ENCODE measurements at regions not wholly inside any gene's neighbourhood (a gene's known extent, or its start where the extent isn't known, plus 50 kb on each side); places are given as distances from the start of the nearest gene placed in this dataset.

DNA sequence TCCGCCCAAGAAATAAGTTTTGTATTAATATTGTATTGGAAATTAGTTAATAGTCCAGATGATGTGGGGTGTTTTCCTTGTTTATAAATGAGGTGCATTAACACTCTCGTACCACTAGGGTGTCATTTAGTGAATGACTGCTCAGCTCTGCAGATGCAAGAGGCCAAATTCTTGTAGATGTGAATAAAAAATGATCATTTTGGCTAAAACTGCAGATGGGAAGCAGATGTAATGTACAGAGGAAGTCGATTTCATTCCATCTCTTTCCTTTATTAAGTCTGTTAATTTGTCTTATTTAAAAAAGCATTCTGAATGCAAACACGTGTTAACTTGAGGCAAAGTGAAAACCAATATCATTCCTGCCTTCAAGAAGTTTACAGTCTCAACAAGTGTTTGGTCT is 108.1 kb downstream of the DHX15 start:
- peak; percentile 14 to 38 (median 26) for DNase-seq

DNA sequence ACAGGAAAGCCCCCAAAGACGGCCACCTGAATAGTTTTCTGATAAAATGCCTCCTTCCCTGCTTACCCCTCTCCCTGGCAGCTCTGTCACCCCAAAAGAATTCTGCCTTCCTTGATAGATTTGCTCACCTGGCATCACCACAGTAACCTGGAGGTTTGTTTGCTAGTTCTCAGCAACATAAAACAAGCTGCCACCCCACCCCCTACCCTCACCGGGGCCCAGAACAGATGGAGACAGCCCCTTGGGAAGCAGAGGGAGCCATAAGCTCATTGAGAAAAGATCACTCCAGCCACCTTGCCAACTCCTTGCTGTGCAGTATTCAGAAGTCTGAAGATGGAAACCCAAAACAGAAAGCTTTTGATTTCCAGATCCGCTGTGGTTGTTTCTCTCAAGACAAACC is 108.6 kb downstream of the DHX15 start:
- no peak for DNase-seq

- peak in 1 of 3 donors; percentile 12 for DNase-seq
Observed at GRCh38 chr4:24473309-24473721, 111.0 kb downstream of the DHX15 start.

DNA sequence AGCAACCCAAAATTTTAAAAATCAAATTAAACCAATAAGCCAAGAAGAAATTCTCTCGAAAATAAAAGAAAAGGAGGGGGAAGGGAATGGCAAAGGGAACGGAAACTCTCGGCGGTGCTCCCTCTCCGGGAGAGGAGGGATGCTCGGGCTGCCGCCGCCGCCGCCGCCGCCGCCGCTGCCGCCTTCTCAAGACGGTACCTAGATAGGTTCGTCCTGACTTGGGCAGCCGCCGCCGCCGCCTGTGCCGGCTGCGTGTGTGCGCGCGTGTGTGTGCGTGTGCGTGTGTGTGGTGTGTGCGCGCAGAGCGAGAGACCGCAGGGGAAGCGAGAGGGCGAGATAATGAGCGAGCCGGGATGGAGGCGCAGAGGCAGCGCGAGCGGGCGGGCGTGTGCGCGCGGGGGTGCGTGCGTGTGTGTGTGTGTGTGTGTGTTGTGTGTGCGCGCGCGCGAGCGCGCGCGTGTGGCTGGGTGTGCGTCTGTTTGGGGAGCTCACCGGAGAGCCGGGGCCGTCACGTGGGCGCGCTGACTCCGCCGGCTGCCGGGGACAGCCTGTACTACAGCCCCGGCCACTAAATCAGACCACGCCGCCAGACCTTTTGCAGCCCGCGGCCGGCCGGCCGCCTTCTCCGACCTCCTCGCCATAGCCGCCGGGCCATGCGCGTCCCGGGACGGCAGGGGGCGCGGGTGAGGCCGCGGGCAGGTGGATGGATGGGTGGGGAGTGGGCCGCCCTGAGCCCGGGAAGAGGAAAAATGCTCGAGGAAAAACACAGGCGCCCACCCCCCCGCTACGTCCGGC is 111.6 kb downstream of the DHX15 start:
- DNase-seq, result peak; percentile 48 to 75 (median 51)

DNA sequence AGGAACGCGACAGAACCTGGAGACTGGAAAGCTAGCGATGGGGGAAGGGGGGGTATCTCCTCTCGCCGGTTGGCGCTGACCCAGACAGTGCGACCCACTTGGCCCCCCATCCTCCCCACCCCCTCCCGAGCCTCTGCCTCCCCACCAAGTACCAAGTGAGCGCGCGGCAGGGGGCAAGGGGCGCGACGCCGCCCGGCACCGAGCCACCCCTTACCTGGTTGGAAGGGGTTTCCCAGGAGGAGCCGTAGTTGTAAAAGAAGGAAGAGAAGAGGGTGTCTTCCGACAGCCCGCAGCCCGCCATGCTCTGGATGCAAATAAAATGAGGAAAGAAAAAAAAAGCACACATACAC is 112.2 kb downstream of the DHX15 start:
- DNase-seq, result peak in 1 of 3 donors; percentile 6

- peak in 1 of 3 donors; percentile 15 for DNase-seq
Observed at GRCh38 chr4:24471486-24472160, 112.7 kb downstream of the DHX15 start.

DNA sequence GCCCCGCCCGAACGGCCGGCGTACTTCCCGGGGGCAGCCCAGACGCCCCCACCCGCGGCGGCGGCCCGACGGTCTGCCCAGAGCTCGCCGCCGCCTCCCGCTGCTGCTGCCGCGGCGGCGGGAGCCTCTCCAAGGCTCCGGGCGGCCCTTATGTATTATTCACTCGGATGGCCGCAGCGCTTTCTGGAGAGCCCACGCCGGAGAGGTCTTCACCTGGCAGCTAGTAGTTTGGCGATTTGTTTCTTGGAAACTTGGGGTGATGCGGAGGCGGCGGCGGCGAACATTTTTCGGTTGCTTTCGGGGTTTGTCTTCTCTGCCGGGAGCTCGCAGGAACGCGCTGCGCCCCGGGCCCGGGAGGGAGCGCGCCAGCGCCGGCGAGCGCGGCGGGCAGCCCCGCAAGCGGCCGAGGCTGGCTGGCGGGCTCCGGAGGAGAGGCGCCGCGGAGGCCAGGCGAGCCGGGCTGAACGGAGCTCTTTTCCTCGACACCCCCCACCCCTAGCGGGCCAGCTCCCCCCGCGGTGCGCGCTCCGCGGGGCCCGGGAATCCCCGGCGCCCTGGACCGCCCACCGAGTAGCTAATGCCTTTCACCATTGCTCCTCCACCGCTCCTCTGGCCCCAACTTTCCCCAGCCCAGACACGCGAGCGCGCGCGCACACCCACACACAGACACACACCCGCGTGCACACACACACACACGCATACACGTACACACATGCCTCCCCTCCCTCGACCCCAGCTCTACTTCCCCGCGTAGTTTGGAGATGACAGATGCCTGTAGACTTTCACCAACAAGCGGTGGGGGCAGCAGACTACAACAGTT is 113.5 kb downstream of the DHX15 start:
- peak in 2 of 3 donors; percentile 23 to 53 for DNase-seq

DNA sequence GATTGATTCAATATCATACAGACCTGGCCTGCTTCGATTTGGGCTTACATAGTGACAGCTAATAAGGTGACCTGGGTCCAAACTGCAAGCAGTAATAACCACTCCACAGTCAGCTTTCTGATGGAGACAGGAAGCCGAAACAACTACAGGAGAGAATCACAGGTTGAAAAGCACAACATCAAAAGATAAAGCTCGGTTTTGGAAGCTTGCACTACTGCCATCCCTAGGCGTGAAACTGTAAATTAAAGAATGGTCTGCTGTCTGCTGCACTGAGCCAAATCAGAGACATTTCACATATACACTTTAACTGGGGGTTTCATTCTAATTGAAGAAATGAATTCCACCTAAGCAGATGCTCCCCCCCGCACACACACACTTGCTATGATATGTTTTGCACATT is 116.3 kb downstream of the DHX15 start:
- DNase-seq, result no peak

- DNase-seq, result no peak
Observed at GRCh38 chr4:24464566-24464965, 119.8 kb downstream of the DHX15 start.

- no peak for DNase-seq
Observed at GRCh38 chr4:24456431-24456830, 127.9 kb downstream of the DHX15 start.

- DNase-seq, result no peak
Observed at GRCh38 chr4:24453951-24454350, 130.4 kb downstream of the DHX15 start.

GRCh38 chr4:24451870-24452269 is 132.5 kb downstream of the DHX15 start:
- DNase-seq, result no peak

- no peak for DNase-seq
Observed at GRCh38 chr4:24443200-24443599, 141.2 kb downstream of the DHX15 start.

DNA sequence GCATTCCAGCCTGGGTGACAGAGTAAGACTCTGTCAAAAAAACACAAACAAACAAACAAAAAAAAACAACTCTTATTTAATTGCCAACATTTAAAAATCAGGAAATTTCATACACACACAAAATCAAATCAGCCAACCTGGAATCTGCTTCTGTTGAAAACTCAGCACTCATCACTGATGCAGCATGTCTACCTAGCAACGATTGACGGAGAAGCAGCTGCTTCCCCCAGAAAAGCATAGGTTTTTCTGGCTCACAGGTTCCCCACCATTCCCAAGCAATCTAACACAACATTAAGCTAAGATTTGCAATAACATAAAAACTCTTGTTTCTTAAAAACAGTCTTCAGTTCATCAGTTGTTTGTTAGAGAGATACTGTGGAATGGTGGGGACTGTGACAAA is 143.6 kb downstream of the DHX15 start:
- no peak for DNase-seq

DNA sequence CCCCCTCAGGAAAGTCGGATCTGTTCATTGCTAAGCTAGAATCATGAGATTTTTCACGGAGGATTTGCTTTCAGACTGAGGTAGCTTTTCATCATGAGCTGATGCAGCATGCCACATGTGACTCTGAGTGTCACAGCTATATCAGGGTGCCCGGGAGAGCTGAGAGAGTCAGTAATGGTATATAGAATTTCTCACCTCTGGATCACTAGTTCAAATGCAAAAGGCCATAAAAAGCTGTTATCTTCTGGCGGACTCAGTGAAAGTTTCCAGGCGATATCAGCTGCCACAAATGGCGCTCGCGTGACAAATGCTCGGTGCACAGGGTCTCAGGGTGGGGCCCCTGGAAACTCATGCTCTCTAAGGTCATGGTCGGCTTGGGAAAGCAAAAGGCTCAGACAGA is 150.1 kb downstream of the DHX15 start:
- no peak for DNase-seq

GRCh38 chr4:24433515-24434214 is 150.7 kb downstream of the DHX15 start:
- DNase-seq, result no peak

DNA sequence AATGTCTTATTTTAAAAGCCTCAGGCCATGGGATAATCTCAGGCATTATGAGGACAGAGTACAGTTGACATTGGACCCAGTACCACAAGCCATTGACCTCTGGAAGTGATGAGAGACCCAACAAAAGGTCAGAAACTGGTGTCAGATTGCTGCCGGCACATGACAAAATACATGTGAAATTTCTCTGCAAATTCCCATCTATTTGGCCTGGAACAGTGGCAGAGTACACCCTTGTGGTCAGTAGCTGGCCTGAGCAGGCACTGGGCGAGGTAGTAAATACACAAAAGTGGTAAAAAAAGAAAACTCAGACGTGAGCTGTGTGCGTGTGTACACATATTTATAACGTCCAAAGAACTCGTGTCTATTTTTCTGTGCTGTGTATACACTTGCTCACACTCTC is 155.5 kb downstream of the DHX15 start:
- no peak for DNase-seq

GRCh38 chr4:24426557-24426956 is 157.8 kb downstream of the DHX15 start:
- DNase-seq, result no peak

DNA sequence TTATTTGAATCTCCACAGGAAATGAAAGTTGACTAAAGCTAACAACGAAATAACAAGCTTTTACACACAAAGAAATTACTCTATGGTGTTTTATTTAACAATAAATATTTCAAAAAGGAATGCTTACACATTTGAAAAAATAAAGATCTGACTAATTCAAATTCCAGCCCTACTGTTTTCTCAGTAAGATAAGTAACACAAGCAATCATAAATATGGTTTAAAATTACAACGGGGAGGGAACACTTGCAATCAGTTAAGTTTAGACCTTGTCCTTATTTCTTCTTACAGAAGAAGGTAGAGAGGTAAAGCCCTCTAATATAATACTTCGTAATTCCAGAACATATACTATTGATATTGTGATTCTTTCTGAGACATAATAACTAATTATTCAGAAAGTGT is 158.5 kb downstream of the DHX15 start:
- no peak for DNase-seq

DNA sequence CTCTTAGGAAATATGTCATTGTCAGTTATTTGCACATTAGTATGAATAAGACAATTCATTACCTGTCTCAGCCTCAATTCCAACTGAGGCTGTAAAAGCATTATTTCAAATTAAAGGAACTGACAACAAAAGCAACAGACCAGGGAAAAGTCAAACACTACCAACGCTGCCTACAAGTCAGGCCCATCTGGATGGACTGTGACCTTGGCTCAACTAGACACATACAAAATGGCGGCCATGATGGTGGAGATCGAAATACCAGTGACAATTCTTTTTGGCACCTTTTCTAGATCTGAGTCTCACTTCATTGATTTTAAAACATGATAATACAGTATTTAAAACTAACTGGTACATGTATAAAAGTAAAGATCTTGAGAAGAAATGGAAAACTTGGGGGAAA is 160.7 kb downstream of the DHX15 start:
- DNase-seq, result no peak

DNA sequence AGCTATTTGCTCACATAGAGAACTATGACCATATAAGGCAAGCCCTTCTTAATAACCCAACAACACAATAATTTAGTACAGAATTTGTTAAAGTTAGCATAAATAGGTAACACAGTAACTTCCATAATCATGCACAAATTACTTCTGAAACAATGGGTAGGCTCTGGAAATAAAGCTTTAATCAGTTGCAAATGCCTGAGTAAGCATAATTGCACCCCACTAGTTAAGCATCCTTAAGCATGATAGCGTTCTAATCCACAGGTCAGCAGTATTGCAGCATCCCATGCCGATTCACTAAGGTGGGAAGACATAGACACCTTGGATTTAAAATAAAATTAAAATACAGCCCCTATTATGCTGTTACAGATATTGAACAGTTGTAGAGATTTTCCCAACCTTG is 161.7 kb downstream of the DHX15 start:
- no peak for DNase-seq

DNA sequence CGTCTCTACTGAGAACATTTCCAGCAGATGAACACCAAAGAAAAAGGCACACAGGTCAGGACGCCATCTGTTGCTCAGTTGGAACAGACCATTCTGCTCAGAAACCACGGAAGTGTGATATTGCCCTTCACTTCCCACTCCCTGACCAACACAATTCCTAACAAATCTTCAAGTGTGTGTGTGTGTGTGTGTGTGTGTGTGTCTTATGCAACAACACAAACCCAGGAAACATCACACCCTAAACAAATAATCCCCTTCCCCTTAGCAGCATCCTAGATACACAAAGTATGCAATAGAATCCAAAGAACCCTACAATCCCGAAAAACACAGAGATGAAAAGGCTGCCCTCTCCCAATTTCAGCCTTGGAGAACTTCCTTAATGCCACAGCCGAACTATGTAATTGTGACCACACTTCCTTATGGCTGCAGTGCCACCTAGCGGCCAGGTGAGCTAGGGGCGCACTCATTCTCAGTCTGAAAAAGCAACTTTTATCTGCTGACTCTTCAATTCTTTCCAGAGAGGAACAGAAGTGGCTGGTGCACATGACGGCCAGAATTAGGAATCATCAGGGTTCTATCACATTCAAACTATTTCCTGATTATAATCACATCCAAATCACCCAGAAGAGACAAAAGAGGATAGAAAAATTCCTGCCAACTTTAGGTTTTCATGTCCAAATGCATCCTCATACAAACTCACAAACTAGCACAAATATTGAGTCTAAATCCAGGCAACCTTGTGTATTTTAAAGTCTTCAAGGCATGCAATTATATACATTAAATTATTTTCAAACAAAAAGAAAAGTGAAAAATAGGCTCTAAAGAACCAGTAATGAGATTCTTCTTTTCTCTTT is 164.9 kb downstream of the DHX15 start:
- DNase-seq, result peak; percentile 40 to 67 (median 50)

Data from suppressor macrophage treated with lipopolysaccharide for 1 hour (primary cell).